MM.1S (cell line): ENCODE measurements at regions not wholly inside any gene's neighbourhood (a gene's known extent, or its start where the extent isn't known, plus 50 kb on each side); places are given as distances from the start of the nearest gene placed in this dataset.

Experiments
- EZH2 ChIP-seq: fragments of 300-600 bp; sonication (generic); optimal IDR thresholded peaks from 2 replicates; pipeline ENCODE3; 2017; ENCODE audit warnings: low read depth, mild to moderate bottlenecking, antibody characterized with exemption, low read length, mixed read lengths
- EZH2phosphoT487 ChIP-seq: fragments of 300-600 bp; sonication (generic); IDR thresholded peaks from 2 replicates; pipeline ENCODE4 v1.6.1; 2018; ENCODE audit warnings: antibody characterized with exemption, low read length
- TF ChIP-seq, protein P1 (sequence below): fragments of 300-600 bp; sonication (generic); IDR thresholded peaks from 2 replicates; pipeline ENCODE4 v1.5.1; 2016; ENCODE audit warnings: antibody characterized with exemption, low read length, mixed read lengths

DNA sequence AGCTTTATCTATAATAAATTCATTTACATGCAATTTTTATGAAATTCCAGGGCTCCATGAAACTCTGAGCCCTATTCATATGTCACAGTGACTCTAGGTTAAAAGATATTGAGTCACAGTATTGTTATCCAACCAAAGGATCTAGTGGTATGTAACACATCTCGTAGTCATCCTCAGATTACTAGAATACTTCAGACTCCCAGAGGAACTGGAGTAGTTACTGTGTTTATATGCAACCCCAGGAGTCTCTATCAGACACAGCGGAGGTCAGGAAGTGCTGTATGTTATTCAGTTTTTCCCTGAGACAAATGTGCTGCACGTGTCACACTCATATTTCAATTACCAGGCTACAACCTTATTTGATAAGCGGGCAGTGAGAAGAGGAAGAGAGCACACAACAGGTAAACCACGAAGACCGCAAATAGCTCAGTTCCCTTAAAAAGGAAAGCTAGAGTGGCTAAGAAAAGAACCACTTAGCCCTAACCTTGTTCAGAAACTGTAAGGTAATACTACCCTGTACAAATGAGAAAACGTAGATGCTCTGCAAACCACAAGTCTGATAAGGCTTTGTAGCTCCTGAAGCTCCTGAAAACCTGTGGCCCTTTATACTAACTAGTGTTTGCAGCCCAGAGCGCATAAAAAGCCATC is 114.0 kb upstream of the CNTNAP2 start:
- TF ChIP-seq, protein P1, sequence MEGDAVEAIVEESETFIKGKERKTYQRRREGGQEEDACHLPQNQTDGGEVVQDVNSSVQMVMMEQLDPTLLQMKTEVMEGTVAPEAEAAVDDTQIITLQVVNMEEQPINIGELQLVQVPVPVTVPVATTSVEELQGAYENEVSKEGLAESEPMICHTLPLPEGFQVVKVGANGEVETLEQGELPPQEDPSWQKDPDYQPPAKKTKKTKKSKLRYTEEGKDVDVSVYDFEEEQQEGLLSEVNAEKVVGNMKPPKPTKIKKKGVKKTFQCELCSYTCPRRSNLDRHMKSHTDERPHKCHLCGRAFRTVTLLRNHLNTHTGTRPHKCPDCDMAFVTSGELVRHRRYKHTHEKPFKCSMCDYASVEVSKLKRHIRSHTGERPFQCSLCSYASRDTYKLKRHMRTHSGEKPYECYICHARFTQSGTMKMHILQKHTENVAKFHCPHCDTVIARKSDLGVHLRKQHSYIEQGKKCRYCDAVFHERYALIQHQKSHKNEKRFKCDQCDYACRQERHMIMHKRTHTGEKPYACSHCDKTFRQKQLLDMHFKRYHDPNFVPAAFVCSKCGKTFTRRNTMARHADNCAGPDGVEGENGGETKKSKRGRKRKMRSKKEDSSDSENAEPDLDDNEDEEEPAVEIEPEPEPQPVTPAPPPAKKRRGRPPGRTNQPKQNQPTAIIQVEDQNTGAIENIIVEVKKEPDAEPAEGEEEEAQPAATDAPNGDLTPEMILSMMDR, result no peak
- TF ChIP-seq EZH2 (no peak), EZH2phosphoT487 (peak; percentile 96)
